CD4-positive, alpha-beta T cell (primary cell): ENCODE measurements at regions not wholly inside any gene's neighbourhood (a gene's known extent, or its start where the extent isn't known, plus 50 kb on each side); places are given as distances from the start of the nearest gene placed in this dataset.

Source experiments
- ATAC-seq: fragments of 200-7000 bp; cut with Tn5 transposase; one replicate; pipeline ENCODE4 v1.10.0; 2022; ENCODE audit warnings: mild to moderate bottlenecking; ENCODE audit not compliant: poor library complexity
- CTCF ChIA-PET: fragments of 350-600 bp; sonication (Branson Sonifier 250); formaldehyde crosslinking; loops from one replicate; lab custom pipeline; 2021; ENCODE audit warnings: antibody characterized with exemption, inconsistent platforms; lab: Charles Lee
- POLR2A ChIA-PET: fragments of 350-600 bp; sonication (Branson Sonifier 250); formaldehyde crosslinking; loops from one replicate; lab custom pipeline; 2021; ENCODE audit warnings: antibody characterized with exemption, inconsistent platforms; lab: Charles Lee
- DNase-seq, 14 experiments: peaks; one replicate each; pipeline ENCODE4 v3.0.0-alpha.2; 2013 to 2020; ENCODE audit warnings: mixed read lengths in 2 of 14
- H3K27ac ChIP-seq, 2 donors: one replicate each; pipeline versions ENCODE4 v1.5.1 to v1.7.0; 2013; ENCODE audit warnings: low read length in 2 of 2, low read depth in 1 of 2, mild to moderate bottlenecking in 1 of 2
- H3K27me3 ChIP-seq, 2 experiments: 1 replicate in 1 of 2; 2 replicates in 1 of 2; pipeline versions ENCODE4 v1.6.1 to v1.7.0; 2013; ENCODE audit warnings: low read length in 2 of 2, control low read depth in 1 of 2, mild to moderate bottlenecking in 1 of 2, moderate library complexity in 1 of 2; ENCODE audit not compliant: insufficient read depth in 2 of 2, control insufficient read depth in 1 of 2
- H3K36me3 ChIP-seq: one replicate; pipeline ENCODE4 v1.6.1; 2013; ENCODE audit warnings: low read length, control low read depth; ENCODE audit not compliant: insufficient read depth
- H3K4me1 ChIP-seq: one replicate; pipeline ENCODE4 v1.6.1; 2013; ENCODE audit warnings: low read length, control low read depth; ENCODE audit not compliant: insufficient read depth
- H3K4me3 ChIP-seq: one replicate; pipeline ENCODE4 v1.5.1; 2013; ENCODE audit warnings: mild to moderate bottlenecking, low read length, moderate library complexity
- H3K9me3 ChIP-seq, 2 experiments: 1 replicate in 1 of 2; 2 replicates in 1 of 2; pipeline versions ENCODE4 v1.6.1 to v1.7.0; 2013; ENCODE audit warnings: low read length in 2 of 2, mild to moderate bottlenecking in 2 of 2, control low read depth in 1 of 2, moderate library complexity in 1 of 2; ENCODE audit not compliant: control insufficient read depth in 1 of 2, insufficient read depth in 1 of 2
- H3K27ac Mint-ChIP-seq: one replicate; pipeline ENCODE4 v1.8.0; 2020; ENCODE audit warnings: mixed read lengths
- H3K27me3 Mint-ChIP-seq: one replicate; pipeline ENCODE4 v1.8.0; 2021; ENCODE audit warnings: mixed read lengths
- H3K36me3 Mint-ChIP-seq: one replicate; pipeline ENCODE4 v1.8.0; 2021; ENCODE audit warnings: low read depth, mixed read lengths
- H3K4me1 Mint-ChIP-seq: one replicate; pipeline ENCODE4 v1.8.0; 2021; ENCODE audit warnings: low read depth, mixed read lengths
- H3K4me3 Mint-ChIP-seq: one replicate; pipeline ENCODE4 v1.8.0; 2020; ENCODE audit warnings: mild to moderate bottlenecking, mixed read lengths
- H3K9me3 Mint-ChIP-seq: one replicate; pipeline ENCODE4 v1.8.0; 2020; ENCODE audit warnings: mixed read lengths
- intact Hi-C, 2 experiments: fragments of 100-400 bp; cut with DNase I in 1 of 2; cut with micrococcal nuclease in 1 of 2; formaldehyde crosslinking; loops; one replicate each; pipeline versions ENCODE4 v1.15.1 to v1.9.0; 2023 to 2025; cut with DNase I, micrococcal nuclease
- TF ChIP-seq, protein P1 (sequence below): fragments of 200-600 bp; IDR thresholded peaks from one replicate; pipeline ENCODE4 v1.8.0; 2022; ENCODE audit warnings: antibody characterized with exemption, mild to moderate bottlenecking

DNA sequence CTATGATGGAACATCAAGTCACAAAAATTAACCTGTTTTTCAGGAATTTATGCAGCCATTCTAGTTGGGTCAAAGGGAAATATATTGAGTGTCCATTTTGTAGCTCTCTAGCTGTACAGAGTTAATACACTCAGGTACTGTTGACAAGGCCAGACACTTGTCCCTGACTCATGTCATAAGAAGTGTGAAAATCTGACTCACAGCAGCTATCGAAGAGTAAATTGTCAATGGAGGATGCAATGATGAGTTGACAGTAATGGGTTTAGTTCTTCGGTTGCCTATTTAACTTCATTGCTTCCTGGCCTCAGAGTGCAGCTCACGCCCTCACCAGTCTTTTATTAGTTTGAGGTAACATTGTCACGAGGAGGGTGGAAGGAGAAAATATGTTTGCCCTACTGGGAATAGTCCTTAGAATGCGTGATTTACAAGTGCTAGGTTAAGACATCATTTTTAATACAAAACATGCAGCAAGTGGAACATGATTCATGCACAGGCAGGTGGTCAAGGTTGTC lies 255.1 kb downstream of the XPNPEP1 start:
- peaks cover 0 to 13% of the 10 kb centered on the region in 2 experiments for H3K9me3 ChIP-seq
- no peak for DNase-seq
- no peaks in the 10 kb centered on the region for H3K9me3 Mint-ChIP-seq
- no peaks in the 10 kb centered on the region for H3K36me3 Mint-ChIP-seq
- no peak overlapping the region for H3K27ac Mint-ChIP-seq
- no peak for ATAC-seq
- ChIA-PET POLR2A (no interaction called here), CTCF (no interaction called here)
- no peaks in the 10 kb centered on the region for H3K4me1 ChIP-seq
- peaks cover 8% of the 10 kb centered on the region for H3K27me3 Mint-ChIP-seq
- H3K4me1 Mint-ChIP-seq, result no peaks in the 10 kb centered on the region
- no peak overlapping the region for H3K27ac ChIP-seq
- intact Hi-C loops, result no loop called here
- TF ChIP-seq, protein P1, sequence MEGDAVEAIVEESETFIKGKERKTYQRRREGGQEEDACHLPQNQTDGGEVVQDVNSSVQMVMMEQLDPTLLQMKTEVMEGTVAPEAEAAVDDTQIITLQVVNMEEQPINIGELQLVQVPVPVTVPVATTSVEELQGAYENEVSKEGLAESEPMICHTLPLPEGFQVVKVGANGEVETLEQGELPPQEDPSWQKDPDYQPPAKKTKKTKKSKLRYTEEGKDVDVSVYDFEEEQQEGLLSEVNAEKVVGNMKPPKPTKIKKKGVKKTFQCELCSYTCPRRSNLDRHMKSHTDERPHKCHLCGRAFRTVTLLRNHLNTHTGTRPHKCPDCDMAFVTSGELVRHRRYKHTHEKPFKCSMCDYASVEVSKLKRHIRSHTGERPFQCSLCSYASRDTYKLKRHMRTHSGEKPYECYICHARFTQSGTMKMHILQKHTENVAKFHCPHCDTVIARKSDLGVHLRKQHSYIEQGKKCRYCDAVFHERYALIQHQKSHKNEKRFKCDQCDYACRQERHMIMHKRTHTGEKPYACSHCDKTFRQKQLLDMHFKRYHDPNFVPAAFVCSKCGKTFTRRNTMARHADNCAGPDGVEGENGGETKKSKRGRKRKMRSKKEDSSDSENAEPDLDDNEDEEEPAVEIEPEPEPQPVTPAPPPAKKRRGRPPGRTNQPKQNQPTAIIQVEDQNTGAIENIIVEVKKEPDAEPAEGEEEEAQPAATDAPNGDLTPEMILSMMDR, result no peak
- H3K4me3 ChIP-seq, result no peak overlapping the region
- H3K27me3 ChIP-seq, result no peaks in the 10 kb centered on the region
- no peaks in the 10 kb centered on the region for H3K36me3 ChIP-seq
- no peak overlapping the region for H3K4me3 Mint-ChIP-seq

DNA sequence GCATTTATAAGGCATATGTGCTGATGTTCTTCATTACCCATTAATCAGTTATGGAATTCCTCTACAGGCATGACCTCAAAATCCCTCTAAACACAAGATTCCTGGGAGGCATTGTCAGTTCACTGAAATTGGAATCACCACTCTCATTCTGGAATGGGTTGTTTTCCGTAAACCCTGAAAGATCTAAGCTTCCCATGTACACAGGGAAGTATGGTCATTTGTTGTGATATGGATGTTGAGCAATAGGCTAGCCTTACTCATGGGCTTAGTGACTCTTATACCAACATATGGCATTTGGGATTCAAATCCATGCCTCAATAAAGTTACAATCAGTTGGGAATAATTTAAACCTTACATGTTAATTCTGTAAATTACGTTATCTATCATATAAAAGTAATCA lies 258.0 kb downstream of the XPNPEP1 start:
- TF ChIP-seq, protein P1, result no peak
- POLR2A ChIA-PET, result no interaction called here
- CTCF ChIA-PET, result no interaction called here

DNA sequence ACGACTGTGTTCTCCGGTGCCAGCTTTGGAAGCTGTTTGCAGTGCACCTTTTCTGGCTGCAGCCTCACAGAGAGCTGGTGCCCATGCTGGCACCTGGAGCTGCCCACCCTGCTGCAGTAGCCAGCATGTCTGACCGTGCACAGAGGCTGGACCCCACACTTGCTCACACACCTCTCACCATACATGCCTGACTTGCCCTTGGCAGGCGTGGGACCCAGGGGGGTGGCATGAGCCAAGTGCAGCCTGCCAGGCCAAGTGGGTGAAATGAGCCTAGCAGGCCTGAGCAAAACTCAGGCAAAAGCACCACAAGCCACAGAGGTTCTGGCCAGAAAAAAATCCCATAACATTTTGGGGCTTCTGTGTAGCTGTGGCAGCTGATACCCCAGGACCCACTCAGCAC lies 258.8 kb downstream of the XPNPEP1 start:
- H3K4me1 ChIP-seq, result no peaks in the 10 kb centered on the region
- ATAC-seq (no peak), DNase-seq (no peak)
- no peak overlapping the region for H3K4me3 ChIP-seq
- H3K9me3 ChIP-seq, result peaks cover 0 to 23% of the 10 kb centered on the region in 2 experiments
- H3K27me3 ChIP-seq, result no peaks in the 10 kb centered on the region
- intact Hi-C loops, result no loop called here
- Mint-ChIP-seq H3K36me3 (no peaks in the 10 kb centered on the region), H3K27me3 (no peaks in the 10 kb centered on the region), H3K4me3 (no peak overlapping the region), H3K9me3 (peaks cover 11% of the 10 kb centered on the region), H3K27ac (no peak overlapping the region), H3K4me1 (no peaks in the 10 kb centered on the region)
- POLR2A ChIA-PET, result no interaction called here
- TF ChIP-seq, protein P1, result no peak
- CTCF ChIA-PET, result no interaction called here
- H3K27ac ChIP-seq, result no peak overlapping the region
- no peaks in the 10 kb centered on the region for H3K36me3 ChIP-seq

More for the DNA sequence above, 258.0 kb downstream of the XPNPEP1 start:
- H3K9me3 ChIP-seq, result peaks cover 0 to 23% of the 10 kb centered on the region in 2 experiments
- Mint-ChIP-seq H3K36me3 (no peaks in the 10 kb centered on the region), H3K27me3 (peaks cover 4% of the 10 kb centered on the region), H3K4me3 (no peak overlapping the region), H3K4me1 (no peaks in the 10 kb centered on the region), H3K9me3 (peaks cover 4% of the 10 kb centered on the region), H3K27ac (no peak overlapping the region)
- no peaks in the 10 kb centered on the region for H3K4me1 ChIP-seq
- intact Hi-C loops, result no loop called here
- no peak for ATAC-seq
- no peaks in the 10 kb centered on the region for H3K27me3 ChIP-seq
- no peaks in the 10 kb centered on the region for H3K36me3 ChIP-seq
- no peak overlapping the region for H3K4me3 ChIP-seq
- no peak for DNase-seq
- H3K27ac ChIP-seq, result no peak overlapping the region
